RWPE1 (cell line): ENCODE measurements at regions not wholly inside any gene's neighbourhood (a gene's known extent, or its start where the extent isn't known, plus 50 kb on each side); places are given as distances from the start of the nearest gene placed in this dataset.
"Not testable (repeated sequence)": the region's sequence is repeated elsewhere in the genome, so short reads cannot be mapped to it uniquely, and the experiment has no call there.

Source experiments
- CTCF ChIA-PET: fragments of 350-600 bp; sonication (Branson Sonifier 250); formaldehyde crosslinking; extraction: SDS; loops from one replicate; lab custom pipeline; 2021; lab: Yijun Ruan, JAX
- POLR2A ChIA-PET: fragments of 400-600 bp; formaldehyde crosslinking; extraction: SDS; loops from one replicate; lab custom pipeline; 2020; ENCODE audit warnings: antibody characterized with exemption; ENCODE audit not compliant: low non-redundant PET; lab: Yijun Ruan, JAX
- DNase-seq: peaks from one replicate; pipeline ENCODE4 v3.0.0; 2012; ENCODE audit warnings: low spot score
- H3K27ac ChIP-seq: fragments of 450-650 bp; 2 replicates; pipeline ENCODE4 v1.5.1; 2017
- CTCF ChIP-seq: fragments of 450-650 bp; conservative IDR thresholded peaks from 2 replicates; pipeline ENCODE4 v1.5.1; 2017; ENCODE audit warnings: low read depth, mild to moderate bottlenecking

- no peak for TF ChIP-seq CTCF
- ChIA-PET POLR2A (no interaction called here), CTCF (interaction anchor here (0.9 kb wide), 1 partner anchor 152 kb away, joined by 3 read pairs; no protein-coding TSS in a partner anchor)
- DNase-seq = no peak
- H3K27ac ChIP-seq = no peak overlapping the region
These were observed 83.9 kb upstream of the KCNAB1 start for GRCh38 chr3:156036258-156037053.

GRCh38 chr3:156037356-156037755 lies 83.0 kb upstream of the KCNAB1 start:
- no peak for DNase-seq
- no peak overlapping the region for H3K27ac ChIP-seq
- ChIA-PET POLR2A (no interaction called here), CTCF (interaction anchor here (0.5 kb wide), 1 partner anchor 472 kb away, joined by 4 read pairs; no protein-coding TSS in a partner anchor)
- no peak for TF ChIP-seq CTCF

DNA sequence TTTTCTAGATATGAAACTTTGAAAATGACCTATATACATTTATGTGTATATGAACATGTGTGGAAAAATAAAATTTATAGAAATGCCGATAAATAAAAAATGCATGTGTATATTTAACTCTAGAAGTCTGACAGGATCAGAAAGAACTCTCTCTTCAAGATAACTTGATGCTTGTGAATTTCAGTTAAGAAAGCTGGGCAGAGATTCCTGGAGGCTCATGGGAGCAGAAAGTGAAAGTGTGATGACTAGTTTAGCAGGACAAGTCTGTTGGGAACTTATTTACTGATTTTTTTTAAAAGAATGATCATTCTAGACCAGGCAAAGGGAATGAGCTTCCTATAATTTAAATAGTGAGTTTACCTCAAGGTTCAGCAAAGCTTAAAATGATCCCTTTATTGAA lies 81.5 kb upstream of the KCNAB1 start:
- CTCF ChIA-PET = interaction anchor here (0.6 kb wide), 1 partner anchor 264 kb away, joined by 3 read pairs; no protein-coding TSS in a partner anchor
- no peak overlapping the region for H3K27ac ChIP-seq
- no peak for DNase-seq
- POLR2A ChIA-PET = no interaction called here
- TF ChIP-seq CTCF = no peak

DNA sequence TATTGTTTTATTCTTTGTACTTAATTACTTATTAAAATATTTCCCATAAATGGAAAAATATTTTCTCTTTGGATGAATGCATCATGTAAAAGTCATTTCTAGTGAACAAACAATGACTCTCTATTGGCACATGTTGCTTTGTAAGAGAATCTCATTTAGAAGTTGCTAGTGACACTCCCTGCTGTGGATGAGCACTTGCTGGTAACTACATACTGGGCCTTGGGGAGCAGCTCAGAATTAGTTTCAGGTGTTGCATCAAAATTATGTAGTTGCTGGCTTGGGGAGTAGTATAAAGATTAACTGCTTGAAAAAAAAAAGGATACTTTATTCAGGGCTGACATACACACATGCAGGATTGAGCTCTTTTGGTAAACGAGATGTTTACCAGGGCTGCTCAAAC lies 80.3 kb upstream of the KCNAB1 start:
- ChIA-PET POLR2A (interaction anchor here (0.7 kb wide), 1 partner anchor 491 kb away, joined by 7 read pairs; no protein-coding TSS in a partner anchor), CTCF (interaction anchor here (0.6 kb wide), 1 partner anchor 119 kb away, joined by 3 read pairs; no protein-coding TSS in a partner anchor)
- H3K27ac ChIP-seq = no peak overlapping the region
- TF ChIP-seq CTCF = no peak
- no peak for DNase-seq

- CTCF ChIA-PET = interaction anchor here (0.6 kb wide), 1 partner anchor 9 kb away, joined by 3 read pairs; no protein-coding TSS in a partner anchor
- H3K27ac ChIP-seq, DNase-seq, POLR2A ChIA-PET: not testable (repeated sequence)
These were observed 79.0 kb upstream of the KCNAB1 start for GRCh38 chr3:156041216-156041841.

DNA sequence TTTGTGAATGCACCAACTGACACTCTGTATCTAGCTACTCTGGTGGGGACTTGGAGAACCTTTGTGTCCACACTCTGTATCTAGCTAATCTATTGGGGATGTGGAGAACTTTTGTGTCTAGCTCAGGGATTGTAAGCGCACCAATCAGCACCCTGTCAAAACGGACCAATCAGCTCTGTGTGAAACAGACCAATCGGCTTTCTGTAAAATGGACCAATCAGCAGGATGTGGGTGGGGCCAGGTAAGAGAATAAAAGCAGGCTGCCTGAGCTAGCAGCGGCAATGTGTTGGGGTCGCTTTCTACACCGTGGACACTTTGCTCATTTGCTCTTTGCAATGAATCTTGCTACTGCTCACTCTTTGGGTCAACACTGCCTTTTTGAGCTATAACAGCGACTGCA lies 78.5 kb upstream of the KCNAB1 start:
- DNase-seq, POLR2A ChIA-PET, H3K27ac ChIP-seq: not testable (repeated sequence)
- CTCF ChIA-PET = interaction anchor here (0.6 to 1.0 kb wide), 3 partner anchors 9 to 76 kb away, joined by 3 to 4 read pairs (median 3); no protein-coding TSS in a partner anchor

DNA sequence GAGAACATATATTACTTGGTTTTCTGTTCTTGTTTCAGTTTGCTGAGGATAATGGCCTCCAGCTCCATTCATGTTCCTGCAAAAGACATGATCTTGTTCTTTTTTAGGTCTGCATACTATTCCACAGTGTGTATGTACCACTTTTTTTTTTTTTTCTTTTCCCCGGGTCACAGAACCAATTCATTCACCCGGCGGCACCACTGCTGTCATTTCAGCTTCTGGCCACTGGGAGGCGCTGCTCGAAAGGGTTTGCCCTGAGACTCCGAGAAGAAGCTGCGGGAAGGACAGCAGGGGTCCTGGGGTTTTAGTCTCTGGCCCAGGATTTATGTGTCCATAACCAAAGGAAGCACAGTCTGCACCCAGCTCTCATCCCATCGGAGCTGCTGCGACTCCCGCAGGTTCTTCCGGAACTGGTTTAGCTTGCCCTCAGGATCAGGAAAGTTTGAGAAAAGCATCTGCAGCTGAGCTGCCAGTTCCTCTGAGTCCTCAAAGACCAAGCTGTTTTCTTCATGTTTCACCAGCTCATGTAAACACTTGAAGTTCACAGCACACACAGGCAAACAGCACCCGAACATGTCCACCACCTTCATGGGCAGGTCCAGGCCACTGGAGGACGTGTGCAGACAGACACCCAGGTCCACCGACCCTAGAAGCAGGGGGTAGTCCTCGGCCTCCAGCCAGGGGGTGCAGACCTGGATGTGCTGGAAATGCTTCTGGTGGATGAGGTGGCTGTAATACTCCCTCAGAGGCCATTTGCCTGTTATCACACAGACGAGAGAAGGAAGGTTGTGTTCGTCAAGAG lies 76.3 kb upstream of the KCNAB1 start:
- POLR2A ChIA-PET, DNase-seq, H3K27ac ChIP-seq: not testable (repeated sequence)
- CTCF ChIA-PET = interaction anchor here (0.6 to 1.2 kb wide), 10 partner anchors 9 to 1711 kb away, joined by 3 to 7 read pairs (median 4); no protein-coding TSS in a partner anchor
- peak; percentile 67 for TF ChIP-seq CTCF
